ENCODE measurements at regions not wholly inside any gene's neighbourhood (a gene's known extent, or its start where the extent isn't known, plus 50 kb on each side); places are given as distances from the start of the nearest gene placed in this dataset.
"Not testable (repeated sequence)": the region's sequence is repeated elsewhere in the genome, so short reads cannot be mapped to it uniquely, and the experiment has no call there.

DNA sequence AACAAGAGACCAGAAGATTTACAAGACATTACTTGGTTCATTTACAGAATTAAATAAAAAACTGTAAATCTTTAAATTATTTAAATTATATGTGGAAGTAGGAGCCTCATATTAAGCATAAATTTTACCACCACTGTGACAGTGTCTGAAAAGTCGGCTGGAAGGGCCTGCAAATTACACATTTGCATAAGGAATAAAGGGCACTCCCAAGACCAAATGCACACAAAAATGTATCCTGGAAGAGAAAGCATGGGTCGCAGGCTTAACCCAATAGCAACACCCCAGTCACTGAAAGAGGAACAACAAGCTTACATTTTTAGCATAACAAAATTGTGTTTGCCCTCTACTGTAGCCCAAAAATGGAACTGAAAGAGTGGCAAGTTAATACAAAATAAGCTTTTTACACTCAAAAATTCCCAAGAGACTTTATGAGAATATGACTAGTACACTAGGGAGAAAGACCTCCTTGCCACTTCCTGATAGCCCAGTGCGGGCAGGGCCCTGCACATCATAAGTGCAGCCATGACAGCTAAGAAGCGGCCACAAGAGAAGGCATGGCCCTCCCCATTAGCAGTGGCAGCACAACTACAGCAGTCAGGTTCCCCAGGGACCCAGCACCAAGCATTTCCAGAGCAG is 482.0 kb downstream of the DTWD2 start:
- TF ChIP-seq POLR2A (IDR thresholded peaks at IDR 0.05) (no peak), CTCF (IDR thresholded peaks at IDR 0.05) (no peak)
- Histone ChIP-seq H3K27me3 (no peaks in the 10 kb centered on the region), H3K36me3 (no peaks in the 10 kb centered on the region), H3K4me1 (no peaks in the 10 kb centered on the region), H3K27ac (no peak overlapping the region), H3K4me3 (replicated peaks in 1 of 3) (no peak overlapping the region), H3K9me3 (no peaks in the 10 kb centered on the region)
- DNase-seq: no peak
- intact Hi-C loops (cut with DNase I): no loop called here
- WGBS, 2 donors: 78 to 96% methylated on average over 4 of the region's 4 CpGs

GRCh38 chr5:118502232-118502631 is 486.1 kb downstream of the DTWD2 start:
- 82 to 90% methylated on average over 9 of the region's 9 CpGs for WGBS, 2 donors
- DNase-seq; H3K27ac ChIP-seq; H3K4me1 ChIP-seq; H3K4me3 ChIP-seq (replicated peaks in 1 of 3); intact Hi-C loops (cut with DNase I); H3K9me3 ChIP-seq; H3K36me3 ChIP-seq; H3K27me3 ChIP-seq: not testable (repeated sequence)

GRCh38 chr5:118491351-118491750 is 497.0 kb downstream of the DTWD2 start:
- H3K36me3 ChIP-seq: no peaks in the 10 kb centered on the region
- H3K27ac ChIP-seq: no peak overlapping the region
- H3K4me1 ChIP-seq: peaks cover 6 to 15% of the 10 kb centered on the region in 2 donors
- no peak for TF ChIP-seq CTCF (IDR thresholded peaks at IDR 0.05)
- TF ChIP-seq POLR2A (IDR thresholded peaks at IDR 0.05): no peak
- H3K9me3 ChIP-seq: no peaks in the 10 kb centered on the region
- H3K27me3 ChIP-seq: no peaks in the 10 kb centered on the region
- H3K4me3 ChIP-seq (replicated peaks in 1 of 3): no peak overlapping the region
- WGBS, 2 donors: 98 to 100% methylated on average over 1 of the region's 1 CpG
- DNase-seq: no peak
- intact Hi-C loops (cut with DNase I): no loop called here

- H3K27ac ChIP-seq: peak overlapping the region; percentile 79 to 90 (median 87)
- H3K9me3 ChIP-seq: no peaks in the 10 kb centered on the region
- intact Hi-C loops (cut with DNase I): no loop called here
- TF ChIP-seq CTCF (IDR thresholded peaks at IDR 0.05): no peak
- no peak for TF ChIP-seq POLR2A (IDR thresholded peaks at IDR 0.05)
- no peaks in the 10 kb centered on the region for H3K36me3 ChIP-seq
- DNase-seq: peak; percentile 47 to 57
- 11 to 23% methylated on average over 3 of the region's 3 CpGs for WGBS, 2 donors
- H3K27me3 ChIP-seq: no peaks in the 10 kb centered on the region
- H3K4me3 ChIP-seq (replicated peaks in 1 of 3): no peak overlapping the region
- H3K4me1 ChIP-seq: peaks cover 11 to 22% of the 10 kb centered on the region in 2 donors
These were observed 501.6 kb downstream of the DTWD2 start for GRCh38 chr5:118486647-118487225.

GRCh38 chr5:118479285-118479684 is 509.1 kb downstream of the DTWD2 start:
- WGBS, 2 donors: 72 to 82% methylated on average over 2 of the region's 2 CpGs
- Histone ChIP-seq H3K27me3 (no peaks in the 10 kb centered on the region), H3K4me1 (no peaks in the 10 kb centered on the region), H3K9me3 (no peaks in the 10 kb centered on the region), H3K36me3 (no peaks in the 10 kb centered on the region), H3K27ac (no peak overlapping the region), H3K4me3 (replicated peaks in 1 of 3) (no peak overlapping the region)
- intact Hi-C loops (cut with DNase I): no loop called here
- no peak for DNase-seq
- TF ChIP-seq POLR2A (IDR thresholded peaks at IDR 0.05) (no peak), CTCF (IDR thresholded peaks at IDR 0.05) (no peak)

Data from thyroid gland (tissue), 4 donors.